Endothelial cell of hepatic sinusoid (primary cell): ENCODE measurements at regions not wholly inside any gene's neighbourhood (a gene's known extent, or its start where the extent isn't known, plus 50 kb on each side); places are given as distances from the start of the nearest gene placed in this dataset.

Experiments
- in situ Hi-C: cut with HindIII; loops from 2 replicates; pipeline ENCODE4 v1.10.0; 2017; ENCODE audit warnings: low sequenced_read_pairs

DNA sequence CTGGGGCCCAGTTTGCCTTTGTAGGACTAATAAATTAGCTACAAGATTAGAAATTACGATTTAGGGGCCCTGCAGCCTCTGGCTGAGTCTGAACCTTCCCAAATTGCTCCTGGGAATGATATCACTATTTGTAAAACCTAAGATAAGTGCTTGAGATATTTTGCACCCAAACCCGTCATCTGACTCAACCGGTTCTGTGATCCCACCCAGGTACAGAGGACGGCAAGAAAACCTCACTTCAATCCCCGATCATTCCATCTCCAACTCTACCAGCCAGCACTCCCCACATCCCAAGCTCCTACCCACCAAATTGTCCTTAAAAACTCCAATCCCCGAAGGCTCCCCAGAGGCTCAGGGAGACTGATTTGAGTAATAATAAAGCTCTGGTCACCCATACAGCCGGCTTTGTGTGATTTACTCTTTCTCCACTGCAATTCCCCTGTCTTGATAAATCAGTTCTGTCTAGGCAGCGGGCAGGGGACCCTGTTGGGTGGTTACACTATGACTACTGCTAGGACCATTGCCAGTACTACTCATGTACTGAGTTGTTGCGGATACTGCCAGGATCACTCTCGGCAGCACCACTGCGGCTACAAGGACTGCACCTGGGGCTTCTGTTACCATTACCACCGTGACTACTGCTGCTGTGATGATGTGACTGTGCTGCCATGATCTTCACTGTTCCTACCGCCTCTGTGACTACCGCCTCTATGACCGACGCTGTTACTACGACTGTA lies 73.1 kb downstream of the IRF8 start:
- in situ Hi-C loops: no loop called here

DNA sequence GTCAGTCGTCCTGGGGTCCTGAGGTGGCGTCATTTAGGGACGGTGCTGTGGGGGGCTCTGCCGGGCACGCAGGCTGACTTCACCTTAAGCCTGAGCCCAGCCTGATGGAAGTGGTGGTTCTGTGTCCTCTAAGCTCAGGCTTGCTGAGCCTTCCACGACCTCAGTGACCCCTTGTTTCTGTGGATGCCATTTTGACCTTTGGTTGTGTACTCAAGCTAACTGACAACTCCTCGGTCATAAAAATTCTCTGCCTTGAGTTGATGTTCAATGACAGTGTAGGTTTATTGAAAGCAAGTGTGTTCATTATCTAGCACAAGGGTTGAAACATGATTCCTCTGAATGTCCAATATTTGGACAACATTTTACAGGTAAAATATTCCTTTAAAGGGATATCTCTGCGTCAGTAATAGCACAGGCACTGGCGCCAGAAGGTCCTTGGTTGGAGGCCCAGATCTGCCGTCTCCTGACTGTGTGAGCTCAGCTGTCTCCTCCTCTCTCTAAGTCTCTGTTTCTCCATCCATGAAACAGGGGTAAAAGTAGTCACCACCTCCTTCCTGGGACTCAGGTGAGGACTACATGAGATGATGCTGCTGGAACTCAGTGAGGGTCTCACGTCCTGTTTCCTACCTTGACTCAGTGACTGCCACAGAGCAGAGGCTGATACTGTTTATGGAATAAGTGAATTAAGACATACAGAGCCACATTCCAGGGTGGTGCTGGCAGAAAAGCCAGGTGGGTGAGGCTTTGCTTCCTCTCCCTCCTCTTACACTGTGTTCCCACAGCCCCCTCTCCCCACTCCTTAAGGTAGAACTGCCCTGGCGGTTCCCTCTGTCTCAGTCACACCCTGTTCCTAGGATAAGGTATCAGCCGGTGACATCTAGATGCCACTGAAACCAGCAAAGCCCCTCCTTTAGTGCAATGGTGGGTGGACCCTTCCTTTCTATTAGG lies 75.7 kb downstream of the IRF8 start:
- in situ Hi-C loops: loop anchor here (25.0 kb wide), 1 partner anchor 162 kb away; no protein-coding TSS in a partner anchor

DNA sequence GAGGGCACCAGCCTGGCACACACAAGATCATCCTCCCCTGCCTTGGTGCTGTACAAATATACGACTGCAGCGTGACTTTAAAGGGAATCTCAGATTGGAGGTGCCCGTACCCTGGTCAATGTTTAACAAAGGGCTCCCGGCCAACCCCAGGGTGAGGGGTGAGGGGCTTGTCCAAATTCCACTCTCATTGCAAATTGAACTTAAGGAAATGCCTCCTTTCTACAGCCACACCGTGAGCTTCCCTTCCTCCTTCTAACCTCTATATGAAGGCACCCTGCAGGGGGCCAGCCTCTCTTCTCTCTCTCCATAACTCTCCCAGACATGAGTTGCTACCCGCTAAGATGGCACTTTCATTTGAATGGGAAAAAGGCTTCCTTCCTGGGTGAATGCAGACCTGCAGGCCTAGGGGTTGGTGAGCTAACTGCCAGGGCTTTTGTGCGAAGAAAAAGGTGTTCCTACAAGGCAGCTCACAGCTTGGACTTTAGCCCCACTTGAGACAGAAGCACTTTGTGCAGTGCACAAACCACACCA lies 76.6 kb downstream of the IRF8 start:
- in situ Hi-C loops: loop anchor here (25.0 kb wide), 1 partner anchor 163 kb away; no protein-coding TSS in a partner anchor

DNA sequence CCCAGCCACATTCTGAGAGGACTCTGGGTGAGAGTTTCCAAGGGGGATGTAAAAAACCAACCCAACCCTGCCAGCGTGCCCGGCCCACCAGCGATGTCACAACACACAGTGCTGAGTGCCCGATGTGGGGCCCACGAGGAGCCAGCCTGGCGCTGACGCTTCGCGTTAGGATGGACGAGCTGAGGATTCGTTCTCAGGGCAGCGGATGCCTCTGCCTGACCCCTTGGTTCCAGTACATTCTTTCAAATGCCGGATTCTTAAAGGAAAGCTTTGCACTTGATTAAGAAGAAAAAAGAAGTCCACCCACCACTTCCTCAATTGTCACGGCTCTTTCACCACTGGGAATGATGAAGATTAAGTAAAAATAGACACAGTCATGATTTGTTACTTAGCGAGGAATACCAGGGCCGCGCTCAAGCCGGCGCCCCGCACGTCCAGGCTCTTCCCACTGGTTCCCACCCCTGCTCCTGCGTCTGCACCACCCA lies 79.4 kb downstream of the IRF8 start:
- in situ Hi-C loops: loop anchor here (25.0 kb wide), 1 partner anchor 166 kb away; no protein-coding TSS in a partner anchor

DNA sequence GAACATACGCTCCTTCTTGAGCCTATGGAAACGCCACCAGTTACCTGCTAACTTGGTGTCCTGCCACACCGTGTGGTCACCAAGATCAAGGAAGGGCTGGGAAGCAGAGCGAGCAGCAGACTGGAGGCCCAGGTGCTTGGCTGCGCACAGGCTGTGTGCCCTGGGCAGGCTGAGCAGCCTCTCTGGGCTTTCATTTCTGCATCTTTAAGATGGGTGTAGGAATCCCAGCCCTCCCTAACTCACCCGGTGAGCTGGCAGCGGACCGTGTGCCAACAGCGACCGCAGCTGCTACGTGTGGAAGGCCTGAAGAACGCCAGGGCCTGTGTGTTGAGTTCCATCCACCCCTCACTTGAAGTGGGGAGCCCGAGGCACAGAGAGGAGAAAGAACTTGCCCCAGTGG lies 80.0 kb downstream of the IRF8 start:
- in situ Hi-C loops: loop anchor here (25.0 kb wide), 1 partner anchor 167 kb away; no protein-coding TSS in a partner anchor

DNA sequence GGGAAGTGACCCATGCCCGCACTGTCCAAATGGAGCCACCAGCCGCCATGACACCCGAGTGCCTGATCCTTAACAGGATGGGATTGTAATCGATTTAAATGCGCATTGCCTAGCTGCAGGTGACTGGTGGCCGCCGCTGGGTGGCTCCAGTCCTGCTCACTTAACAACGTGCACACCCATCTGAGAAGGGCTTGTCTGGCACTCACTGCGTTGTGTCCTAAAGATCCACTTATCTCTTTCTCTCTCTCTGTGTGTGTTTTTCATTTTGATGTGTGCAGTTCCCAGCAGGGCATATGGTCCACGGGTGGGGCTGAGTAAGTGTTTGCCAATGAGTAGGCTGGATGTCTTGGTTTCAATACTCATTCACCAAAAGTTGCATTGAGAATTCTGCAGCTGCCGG lies 80.6 kb downstream of the IRF8 start:
- in situ Hi-C loops: loop anchor here (25.0 kb wide), 1 partner anchor 167 kb away; no protein-coding TSS in a partner anchor

DNA sequence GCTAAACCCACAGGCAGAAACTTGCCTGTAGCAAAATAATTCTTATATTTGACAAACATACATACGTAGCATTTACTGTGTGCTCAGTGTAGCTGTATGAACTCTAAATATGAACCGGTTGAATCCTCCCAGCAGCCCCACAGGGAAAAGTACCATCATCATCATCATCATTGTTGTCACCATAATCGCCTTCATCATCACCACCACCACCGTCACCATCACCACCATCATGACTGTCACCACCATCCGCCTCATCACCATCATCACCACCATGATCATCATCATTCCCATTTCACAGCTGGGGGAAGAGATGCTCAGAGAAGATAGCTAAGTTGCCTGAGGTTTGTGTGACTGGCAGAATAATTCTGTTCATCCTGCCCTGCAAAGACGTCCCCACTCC lies 81.7 kb downstream of the IRF8 start:
- in situ Hi-C loops: loop anchor here (25.0 kb wide), 1 partner anchor 168 kb away; no protein-coding TSS in a partner anchor

DNA sequence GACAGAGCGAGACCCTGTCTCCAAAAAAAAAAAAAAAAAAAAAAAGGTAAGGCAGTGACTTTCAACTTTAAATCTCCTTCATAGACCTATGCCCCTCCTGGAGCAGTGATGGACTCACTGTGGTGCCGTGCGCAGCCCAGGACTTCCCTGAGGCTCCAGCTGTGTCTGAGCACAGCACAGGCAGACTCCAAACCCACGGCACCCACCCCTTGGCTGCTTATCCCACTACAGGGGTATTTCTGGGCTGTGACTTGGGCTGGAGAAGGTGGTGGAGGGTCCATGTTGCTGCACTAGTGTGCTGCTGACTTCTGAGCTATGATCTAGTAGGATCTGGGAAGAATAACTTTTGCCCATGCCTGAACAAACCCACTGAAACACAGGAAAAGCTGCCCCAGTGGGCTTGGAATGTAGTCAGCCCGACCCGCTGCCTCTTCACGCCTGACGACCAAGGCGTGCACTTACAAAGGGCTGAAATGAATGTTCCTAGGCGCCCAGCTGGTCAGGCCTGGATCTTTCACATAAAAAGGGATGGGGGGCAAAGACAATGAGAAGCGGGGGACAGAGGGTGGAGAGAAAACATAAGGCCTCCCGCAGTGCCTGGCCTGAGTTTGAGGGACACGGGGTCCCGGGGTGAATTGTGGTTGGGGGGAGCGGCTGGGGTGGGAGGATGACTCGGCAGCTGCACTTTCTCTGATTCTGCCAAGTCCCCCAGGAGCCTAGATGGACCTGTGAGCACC lies 83.0 kb downstream of the IRF8 start:
- in situ Hi-C loops: loop anchor here (25.0 kb wide), 1 partner anchor 170 kb away; no protein-coding TSS in a partner anchor

DNA sequence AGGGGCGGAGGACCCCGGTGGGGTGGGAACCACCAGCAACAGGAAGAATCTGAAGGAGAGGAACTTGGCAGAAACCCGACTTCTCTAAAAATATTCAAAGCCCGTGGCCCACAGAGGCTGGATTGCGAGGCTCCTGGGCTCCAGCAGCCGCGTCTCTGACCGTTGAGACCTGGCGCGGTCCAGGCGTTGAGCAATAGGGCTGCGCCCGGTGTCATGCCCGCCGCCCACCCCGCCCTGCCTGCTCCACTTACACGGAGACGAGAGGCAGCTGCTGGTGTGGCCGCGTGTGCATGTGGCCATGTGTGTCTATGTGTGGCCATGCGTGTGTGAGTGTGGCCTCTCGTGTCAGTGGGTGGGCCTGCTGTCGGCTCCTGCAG lies 83.6 kb downstream of the IRF8 start:
- in situ Hi-C loops: loop anchor here (25.0 kb wide), 1 partner anchor 170 kb away; no protein-coding TSS in a partner anchor

DNA sequence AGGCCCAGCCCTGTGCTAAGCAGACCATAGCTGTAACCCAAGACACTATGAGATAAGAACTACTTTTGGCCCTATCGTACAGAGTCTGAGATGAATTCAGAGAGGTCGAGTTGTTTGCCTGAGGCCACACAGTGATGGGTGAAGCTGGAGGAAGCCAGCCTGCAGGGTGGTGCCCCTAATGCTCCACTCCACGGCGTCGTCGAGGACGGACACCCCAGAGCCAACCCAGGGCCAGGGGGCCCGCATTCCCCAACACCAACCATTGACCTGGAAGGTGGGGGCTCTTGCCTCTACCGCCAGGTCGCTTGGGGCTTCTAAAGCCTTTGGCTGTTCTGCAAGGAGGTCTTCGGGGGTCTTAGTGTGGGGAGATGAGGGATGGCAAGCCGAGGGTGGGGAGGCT lies 84.1 kb downstream of the IRF8 start:
- in situ Hi-C loops: loop anchor here (25.0 kb wide), 1 partner anchor 171 kb away; no protein-coding TSS in a partner anchor

DNA sequence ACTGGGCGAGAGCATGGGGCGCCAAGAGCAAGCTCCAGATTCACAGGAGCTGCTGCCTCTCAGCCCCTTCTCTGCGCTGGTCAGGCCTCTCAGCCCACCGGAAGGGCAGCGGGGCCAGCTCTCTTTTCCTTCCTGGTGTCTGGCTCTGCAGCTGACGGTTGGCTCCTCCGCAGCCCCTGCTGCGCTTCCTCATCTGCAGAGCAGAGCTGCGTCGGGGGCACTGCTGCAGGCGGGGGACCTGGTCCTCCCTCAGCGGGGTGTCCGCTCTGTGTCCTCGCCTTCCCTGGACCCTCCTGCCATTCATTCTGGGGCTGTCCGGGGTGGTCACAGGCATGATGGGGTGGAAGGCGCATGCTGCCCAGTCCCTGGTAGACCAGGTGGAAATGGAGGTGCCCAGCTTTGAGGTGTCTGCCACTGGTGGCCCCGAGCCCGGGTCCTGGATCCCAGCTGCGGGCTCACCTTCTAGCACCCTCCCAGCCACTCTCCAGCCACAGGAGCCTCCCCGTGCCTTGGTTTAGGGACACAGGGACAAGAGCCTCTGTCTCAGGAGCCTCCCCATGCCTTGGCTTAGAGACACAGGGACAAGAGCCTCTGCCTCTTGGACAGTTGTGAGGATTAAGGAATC lies 84.8 kb downstream of the IRF8 start:
- in situ Hi-C loops: loop anchor here (25.0 kb wide), 1 partner anchor 171 kb away; no protein-coding TSS in a partner anchor

DNA sequence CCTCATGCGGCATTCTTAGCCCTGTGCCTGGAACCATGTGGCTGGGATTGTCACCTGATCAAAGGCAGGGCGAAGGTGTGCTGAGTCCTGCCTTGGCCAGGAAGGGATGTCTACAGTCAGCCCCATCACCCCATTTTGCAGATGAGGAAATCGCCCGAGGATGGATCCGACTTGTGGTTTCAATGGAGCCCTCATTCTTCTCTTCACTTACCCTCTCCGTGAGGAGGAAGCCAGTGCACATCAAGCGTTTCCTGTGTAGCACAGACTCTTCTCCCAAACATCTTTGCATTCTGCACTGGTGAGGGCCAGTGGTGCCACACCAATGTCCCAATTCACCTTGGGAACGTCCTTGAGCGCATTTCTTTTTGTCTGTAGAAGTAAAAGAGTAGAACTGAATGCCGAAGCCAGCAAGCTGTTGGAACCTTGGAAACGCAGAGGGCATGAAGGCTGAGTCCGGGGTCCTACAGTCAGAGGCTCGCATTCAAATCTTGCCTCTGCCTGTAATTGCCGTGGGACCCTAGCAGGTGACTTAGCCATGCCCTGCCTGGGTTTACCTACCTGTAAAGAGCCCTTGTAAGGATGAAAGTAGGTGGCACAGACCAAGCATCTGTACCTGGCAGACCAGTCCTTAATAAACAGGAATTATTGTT lies 85.4 kb downstream of the IRF8 start:
- in situ Hi-C loops: loop anchor here (25.0 kb wide), 1 partner anchor 172 kb away; no protein-coding TSS in a partner anchor

DNA sequence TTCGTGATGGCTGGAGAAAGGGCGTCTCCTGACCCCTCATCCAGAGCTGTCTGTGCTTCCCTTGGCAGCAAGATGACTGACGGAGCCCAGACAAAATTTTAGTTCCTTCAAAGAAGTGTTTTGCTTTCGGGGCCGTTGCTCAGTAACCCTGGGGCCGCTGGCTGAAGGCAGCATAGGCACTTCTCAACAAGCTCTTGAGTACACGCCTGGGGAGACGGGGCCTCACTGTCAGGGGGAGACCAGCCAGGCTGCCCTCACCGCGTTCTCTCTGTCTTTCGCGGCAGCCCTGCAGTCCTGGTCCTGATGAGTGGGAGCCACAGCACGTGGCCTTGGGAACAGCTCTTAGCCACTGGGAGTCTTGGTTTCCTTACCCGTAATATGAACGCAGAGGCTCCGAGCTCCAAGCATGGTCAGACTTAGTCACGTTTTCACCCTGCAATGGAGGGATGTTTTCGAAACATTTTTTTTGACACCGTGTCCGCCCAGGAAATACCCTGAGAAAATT lies 86.0 kb downstream of the IRF8 start:
- in situ Hi-C loops: loop anchor here (25.0 kb wide), 1 partner anchor 173 kb away; no protein-coding TSS in a partner anchor

DNA sequence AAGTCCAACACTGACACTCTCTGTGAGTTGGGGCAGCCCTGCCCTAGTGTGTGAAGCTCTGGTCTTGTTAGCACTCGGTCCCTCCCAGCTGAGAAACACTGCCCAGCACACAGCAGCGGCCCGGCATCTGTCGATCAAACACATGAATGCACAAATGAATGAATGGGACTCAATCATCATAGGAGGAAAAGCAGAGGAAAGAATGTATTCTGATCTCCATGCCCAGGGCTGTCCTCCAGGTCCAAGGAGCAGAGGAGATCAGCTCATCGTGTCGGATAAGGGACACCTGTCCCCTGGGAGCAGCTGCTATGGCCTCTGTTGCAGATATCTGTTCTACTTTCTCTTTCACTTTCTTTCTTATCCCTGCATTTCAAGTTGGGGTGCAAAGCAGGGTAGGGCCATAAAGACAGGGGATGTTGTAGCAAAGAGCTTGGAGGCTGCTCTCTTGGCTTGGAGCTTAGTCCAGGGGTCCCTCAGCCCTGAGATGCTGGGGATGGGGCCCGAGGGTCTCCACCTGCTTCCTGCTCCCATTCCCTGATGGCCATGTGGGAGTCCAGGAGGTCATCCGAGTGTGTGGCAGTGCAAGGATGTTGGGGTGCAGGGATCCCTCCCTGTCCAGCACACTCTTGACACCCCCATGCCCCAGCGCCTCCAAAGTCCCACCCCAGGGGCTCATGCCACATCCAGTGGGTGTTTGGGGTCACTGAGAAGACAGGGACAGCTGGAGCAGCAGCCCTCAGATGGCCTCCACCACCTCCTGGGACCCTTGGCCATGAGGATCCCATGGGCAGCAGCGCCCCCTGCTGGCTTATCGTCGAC lies 88.2 kb downstream of the IRF8 start:
- in situ Hi-C loops: loop anchor here (25.0 kb wide), 1 partner anchor 175 kb away; no protein-coding TSS in a partner anchor

DNA sequence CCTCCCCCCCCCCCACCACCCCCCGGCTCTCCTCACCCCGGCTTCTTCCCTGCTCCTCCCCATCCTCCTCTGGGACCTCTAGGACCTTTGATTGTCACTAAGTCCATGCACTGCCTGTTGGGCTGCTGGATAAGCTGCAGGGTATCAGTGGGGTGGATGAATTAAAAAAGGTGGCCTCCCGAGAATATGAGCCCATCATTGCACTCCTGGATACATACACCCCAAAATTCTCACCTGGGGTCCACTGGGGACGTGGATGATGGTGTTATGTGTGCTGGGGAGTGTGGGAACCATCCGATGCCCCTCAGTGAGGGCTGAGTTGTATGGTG lies 88.8 kb downstream of the IRF8 start:
- in situ Hi-C loops: loop anchor here (25.0 kb wide), 1 partner anchor 175 kb away; no protein-coding TSS in a partner anchor

DNA sequence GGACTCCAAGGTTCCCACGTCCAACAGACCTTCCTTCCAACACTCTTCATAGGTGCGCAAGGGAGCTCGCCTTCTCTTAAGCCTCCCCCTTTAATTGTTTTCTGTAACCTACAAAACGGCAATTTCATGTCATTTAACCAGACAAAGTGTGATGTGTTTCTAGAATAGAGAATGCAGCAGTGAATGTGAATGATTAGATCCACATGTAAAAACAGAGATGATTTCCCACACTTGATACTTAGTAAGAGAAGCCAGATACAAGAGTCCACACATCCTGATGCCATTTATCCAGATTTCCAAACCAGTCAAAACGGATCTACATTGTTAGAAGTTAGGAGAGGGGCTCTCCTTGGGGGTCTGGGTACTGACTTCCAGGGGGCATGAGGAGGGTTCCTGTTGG lies 89.3 kb downstream of the IRF8 start:
- in situ Hi-C loops: loop anchor here (25.0 kb wide), 1 partner anchor 176 kb away; no protein-coding TSS in a partner anchor

DNA sequence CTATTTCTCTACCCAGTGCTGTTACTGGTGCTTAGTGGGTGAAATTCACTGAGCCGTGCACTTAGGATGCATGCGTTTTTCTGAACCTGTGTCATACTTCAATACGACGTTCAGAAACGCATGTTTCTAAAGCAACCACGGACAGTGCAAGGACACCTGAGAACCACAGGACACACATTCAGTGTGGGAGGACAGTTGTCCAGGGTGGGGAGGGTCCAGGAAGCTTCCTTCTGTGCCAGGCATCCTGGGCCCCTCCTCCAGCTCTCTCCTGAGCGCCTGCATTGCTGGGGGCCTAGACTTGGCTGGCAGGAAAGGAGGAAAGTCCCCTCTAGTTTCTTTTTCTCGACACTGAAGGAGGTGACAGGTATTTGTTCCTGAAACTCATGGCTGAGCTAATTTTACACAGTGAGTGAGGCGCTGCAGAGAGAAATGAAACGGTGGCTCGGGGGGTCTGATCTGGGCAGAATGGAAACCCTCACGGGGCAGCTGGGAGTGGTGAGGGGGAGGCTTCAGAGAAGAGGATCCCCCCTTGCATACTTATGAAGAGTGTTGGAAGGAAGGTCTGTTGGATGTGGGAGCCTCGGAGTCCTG lies 89.9 kb downstream of the IRF8 start:
- in situ Hi-C loops: loop anchor here (25.0 kb wide), 1 partner anchor 177 kb away; no protein-coding TSS in a partner anchor
